NCI-H146 treated with DMSO at 0.1 percent for 48 hours (cell line): ENCODE measurements at regions not wholly inside any gene's neighbourhood (a gene's known extent, or its start where the extent isn't known, plus 50 kb on each side); places are given as distances from the start of the nearest gene placed in this dataset.

Source experiments
- DNase-seq: peaks from one replicate; lab custom pipeline; 2025; ENCODE audit not compliant: unreplicated experiment; lab: John Stamatoyannopoulos, UW

GRCh38 chr20:51220293-51220706 is 197.4 kb upstream of the KCNG1 start:
- DNase-seq = no peak

- no peak for DNase-seq
These were observed 196.6 kb upstream of the KCNG1 start for GRCh38 chr20:51219544-51219943.

- DNase-seq = no peak
These were observed 195.7 kb upstream of the KCNG1 start for GRCh38 chr20:51218603-51219002.

GRCh38 chr20:51217347-51218045 is 194.6 kb upstream of the KCNG1 start:
- DNase-seq = no peak

DNA sequence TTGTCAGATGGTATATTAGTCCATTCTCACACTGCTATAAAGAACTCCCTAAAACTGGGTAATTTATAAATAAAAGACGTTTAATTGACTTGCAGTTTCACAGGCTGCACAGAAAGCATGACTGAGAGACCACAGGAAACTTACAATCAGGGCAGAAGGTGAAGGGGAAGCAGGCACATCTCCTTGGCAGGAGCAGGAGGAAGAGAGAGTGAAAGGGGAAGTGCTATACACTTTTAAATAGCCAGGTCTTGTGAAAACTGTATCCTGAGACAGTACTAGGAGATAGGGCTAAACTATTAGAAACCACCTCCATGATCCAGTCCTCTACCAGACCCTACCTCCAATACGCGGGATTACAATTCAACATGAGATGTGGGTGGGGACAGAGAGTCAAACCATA is 193.9 kb upstream of the KCNG1 start:
- DNase-seq = no peak

DNA sequence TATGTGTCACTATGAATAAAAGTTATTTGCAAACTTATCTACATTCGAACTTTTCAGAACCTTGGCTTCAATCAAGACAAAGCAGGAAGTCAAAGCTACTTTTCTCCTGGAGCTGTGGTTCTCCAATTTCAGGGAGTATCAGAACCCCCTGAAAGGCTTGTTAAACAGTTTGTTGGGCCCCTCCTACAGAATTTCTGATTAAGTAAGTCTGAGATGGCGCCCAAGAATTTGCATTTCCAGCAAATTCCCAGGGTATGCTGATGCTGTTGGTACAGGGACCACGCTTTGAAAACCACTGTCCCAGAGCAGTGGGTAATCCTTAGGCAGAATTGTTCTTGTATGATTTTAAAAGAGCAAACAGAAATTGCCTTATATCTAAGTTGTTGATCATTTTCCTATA is 189.9 kb upstream of the KCNG1 start:
- DNase-seq = no peak

DNA sequence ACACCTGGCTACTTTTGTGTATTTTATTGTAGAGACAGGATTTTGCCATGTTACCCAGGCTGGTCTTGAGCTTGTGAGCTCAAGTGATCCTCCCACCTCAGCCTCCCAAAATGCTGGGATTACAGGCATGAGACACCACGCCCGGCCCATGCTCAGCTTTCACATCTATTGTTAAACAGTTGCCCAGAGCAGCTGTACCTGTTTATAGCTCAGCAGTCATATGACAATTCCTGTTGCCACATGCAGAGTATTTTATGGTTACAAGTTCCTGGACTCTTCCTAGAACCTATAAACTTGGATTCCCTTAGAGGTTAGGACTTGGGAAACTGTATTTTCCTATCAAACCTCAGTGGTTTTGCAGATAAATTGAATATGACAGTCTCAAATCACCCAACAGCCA is 188.3 kb upstream of the KCNG1 start:
- DNase-seq = no peak

- no peak for DNase-seq
These were observed 187.2 kb upstream of the KCNG1 start for GRCh38 chr20:51210084-51210483.

DNA sequence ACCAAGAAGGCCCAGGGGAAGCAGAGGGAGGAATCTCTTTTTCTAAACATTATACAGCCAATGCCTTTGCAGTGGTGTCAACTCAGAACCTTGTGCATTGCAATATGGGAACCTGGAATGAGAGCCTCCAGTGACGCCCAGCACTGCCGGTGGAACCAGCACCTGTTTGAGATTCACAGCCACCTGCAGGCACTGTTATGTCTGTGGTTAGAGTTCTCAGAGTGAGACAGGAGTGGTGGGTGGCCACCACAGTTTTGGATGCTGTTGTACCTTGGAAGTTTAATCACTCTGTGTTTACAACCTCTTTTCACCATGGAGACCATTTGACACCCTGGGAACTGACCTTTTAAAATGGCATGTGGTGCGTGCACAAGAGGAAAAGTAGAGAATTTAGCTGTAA is 185.3 kb upstream of the KCNG1 start:
- no peak for DNase-seq

DNA sequence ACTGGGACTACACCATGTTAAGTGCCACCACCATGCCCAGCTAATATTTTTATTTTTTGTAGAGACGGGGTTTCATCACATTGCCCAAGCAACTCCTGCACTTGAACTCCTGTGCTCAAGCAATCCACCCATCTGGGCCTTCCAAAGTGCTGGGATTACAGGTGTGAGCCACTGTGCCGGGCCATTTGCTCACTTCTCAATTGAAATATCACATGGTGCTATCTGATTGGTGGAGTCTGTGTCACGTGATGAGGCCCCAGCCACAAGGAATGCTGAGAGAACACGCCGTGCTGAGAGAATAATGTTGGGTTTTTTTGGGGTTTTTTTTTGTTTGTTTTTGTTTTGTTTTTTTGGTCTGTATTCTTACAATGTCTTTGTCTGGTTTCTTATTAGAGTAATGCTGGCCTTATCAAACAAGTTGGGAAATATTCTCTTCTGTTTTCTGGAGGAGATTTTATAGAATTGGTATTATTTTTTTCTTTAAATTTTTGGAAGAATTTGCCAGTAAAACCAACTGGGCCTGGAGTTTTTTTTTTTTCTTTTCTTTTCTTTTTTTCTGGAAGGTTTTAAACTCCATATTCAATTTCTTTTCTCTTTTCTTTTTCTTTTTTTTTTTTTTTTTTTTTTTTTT is 183.2 kb upstream of the KCNG1 start:
- no peak for DNase-seq

GRCh38 chr20:51204794-51205193 is 181.9 kb upstream of the KCNG1 start:
- no peak for DNase-seq

DNA sequence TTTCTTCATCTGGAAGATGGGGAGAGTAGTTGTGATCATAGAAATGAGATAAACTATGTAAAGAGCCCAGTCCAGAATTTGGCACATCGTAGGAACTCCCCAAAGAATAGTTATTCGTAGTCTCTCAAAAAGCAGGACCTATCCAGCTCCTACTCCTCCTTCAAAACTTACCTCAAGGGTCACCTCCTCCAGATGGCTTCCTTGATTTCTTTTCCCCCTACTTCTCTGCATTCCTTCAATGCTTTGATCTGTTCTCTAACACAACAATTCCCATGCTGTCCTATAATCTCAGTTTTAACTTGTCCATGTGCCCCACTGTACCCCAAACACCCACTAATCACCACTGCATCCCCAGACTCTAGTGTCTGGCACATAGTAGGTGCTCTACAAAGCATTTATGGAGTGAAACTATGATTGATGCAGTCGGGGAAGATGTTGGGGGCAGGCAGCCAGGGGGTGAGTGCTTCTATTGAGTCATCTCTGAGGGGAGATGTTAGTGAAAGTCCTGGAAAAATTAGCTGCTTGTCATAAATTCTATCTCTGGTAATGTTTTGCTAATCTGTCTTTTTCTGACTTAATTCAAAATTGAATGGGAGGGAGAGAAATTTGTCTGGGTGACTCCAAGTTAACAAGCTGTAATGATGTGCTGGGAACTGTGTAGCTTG is 181.3 kb upstream of the KCNG1 start:
- DNase-seq = no peak

- no peak for DNase-seq
These were observed 179.4 kb upstream of the KCNG1 start for GRCh38 chr20:51202304-51202703.

DNA sequence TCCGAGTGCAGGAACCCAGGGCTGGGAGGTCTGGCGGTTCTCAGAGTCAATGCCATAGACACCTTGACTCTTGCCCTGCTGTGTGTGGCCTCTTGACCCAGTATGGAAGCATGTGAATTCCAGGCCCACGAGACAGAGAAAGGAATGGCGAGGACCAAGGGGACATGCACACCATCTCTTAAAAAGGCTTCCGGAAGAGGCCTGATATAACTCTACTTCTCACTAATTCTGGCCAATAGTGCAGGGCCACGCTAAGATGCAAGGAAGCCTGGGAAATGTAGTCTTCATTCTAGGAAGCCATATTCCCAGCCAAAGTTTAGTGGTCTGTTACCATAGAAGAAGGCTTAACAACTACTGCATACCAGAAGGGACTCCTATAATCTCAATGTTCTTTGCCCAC is 177.0 kb upstream of the KCNG1 start:
- DNase-seq = no peak

DNA sequence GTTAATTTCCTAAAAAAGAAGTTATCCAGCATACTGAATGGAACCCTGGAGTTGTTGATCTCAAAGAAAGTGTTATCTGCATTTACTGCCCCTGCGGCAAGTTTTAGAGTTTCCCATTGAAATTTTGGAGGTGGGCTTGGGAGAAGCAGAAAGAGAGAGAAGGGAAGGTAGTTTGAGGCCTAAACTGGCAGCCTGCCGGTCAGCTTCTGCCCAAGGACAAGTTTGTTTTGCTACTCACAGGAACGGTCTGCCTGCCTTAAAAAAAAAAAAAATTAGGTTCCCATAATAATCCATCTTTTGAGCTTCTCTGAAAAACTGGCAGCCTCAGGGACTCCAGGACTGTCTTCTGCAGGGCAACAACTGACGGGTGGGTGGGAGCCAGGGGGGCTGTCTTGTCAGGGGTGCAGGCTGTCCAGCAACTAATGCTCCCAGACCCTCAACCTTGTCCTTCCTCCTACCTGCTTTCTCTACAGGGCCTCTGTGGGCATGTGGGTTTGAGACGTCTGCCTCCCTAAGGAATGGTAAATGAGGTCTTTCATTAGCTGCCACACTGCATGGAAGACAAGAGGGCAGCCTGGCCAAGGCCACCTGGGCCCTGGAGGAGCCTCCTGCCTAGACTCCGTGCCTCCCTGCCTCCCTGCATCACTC is 176.1 kb upstream of the KCNG1 start:
- DNase-seq = no peak

DNA sequence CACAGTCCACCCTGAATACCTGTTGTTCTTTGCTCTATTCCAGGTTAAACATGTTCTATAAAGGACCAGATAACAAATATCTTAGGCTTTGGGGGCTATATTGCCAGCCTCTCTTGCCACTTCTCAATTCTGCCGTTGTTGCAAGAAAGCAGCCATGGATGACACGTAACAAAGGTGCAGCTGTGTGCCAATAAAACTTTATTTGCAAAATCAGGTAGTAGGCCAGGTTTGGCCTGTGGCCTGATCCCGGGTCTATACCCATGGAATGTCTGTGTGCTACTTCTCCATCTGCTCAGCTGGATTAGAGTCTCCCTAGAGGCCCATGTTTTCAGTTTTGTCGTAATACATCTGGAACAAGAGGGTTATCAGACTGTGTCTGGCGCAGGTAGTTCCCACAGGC is 175.3 kb upstream of the KCNG1 start:
- no peak for DNase-seq

DNA sequence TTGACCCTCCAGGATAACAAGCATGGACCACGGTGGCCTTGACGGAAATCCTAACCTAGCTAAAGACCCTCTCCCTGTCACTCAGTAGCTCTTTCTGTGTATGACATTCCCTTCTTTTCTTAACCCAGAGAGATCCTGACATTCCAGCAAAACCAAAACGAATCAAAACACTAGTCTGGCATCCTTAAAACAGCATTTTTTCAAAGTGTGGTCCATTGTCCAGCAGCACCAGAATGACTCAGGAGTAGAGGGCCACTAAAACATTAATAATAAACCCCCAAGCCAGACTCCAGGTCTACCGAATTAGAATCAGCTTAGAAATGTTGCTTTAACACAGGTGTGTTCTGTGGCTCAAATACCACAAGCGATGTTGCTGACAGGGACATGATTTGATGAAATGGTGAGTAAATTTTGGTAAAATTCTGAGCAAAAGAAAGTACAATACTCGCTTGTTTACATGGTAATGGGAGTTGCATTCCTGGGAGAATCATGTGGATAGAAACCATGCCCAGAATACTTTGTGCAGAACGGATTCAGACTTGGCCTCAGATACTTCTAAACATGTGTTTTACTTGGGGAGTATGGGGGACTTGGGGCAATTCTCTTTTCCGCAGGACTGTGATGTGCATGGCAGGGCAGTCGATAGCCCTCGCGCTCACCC is 174.2 kb upstream of the KCNG1 start:
- DNase-seq = no peak

DNA sequence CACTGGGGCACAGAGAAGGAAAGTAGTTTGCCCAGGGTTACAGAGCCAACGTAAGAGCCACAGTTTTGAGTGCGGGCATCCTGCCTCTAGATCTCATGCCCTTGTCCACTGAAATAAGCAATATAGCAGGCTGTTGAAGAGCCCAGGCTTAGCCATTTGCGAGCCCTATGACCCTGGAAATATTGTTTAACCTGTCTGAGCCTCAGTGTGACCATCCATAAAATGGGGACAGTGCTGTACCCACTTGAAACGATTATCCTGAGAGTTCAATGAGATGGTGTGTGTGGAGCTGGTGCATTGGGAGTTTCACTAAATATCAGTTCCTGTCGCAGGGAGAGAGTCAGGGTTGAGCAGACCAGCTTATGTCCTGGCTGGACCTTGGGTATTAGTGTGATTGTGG is 173.1 kb upstream of the KCNG1 start:
- DNase-seq = no peak

- DNase-seq = no peak
These were observed 172.6 kb upstream of the KCNG1 start for GRCh38 chr20:51195419-51195901.

DNA sequence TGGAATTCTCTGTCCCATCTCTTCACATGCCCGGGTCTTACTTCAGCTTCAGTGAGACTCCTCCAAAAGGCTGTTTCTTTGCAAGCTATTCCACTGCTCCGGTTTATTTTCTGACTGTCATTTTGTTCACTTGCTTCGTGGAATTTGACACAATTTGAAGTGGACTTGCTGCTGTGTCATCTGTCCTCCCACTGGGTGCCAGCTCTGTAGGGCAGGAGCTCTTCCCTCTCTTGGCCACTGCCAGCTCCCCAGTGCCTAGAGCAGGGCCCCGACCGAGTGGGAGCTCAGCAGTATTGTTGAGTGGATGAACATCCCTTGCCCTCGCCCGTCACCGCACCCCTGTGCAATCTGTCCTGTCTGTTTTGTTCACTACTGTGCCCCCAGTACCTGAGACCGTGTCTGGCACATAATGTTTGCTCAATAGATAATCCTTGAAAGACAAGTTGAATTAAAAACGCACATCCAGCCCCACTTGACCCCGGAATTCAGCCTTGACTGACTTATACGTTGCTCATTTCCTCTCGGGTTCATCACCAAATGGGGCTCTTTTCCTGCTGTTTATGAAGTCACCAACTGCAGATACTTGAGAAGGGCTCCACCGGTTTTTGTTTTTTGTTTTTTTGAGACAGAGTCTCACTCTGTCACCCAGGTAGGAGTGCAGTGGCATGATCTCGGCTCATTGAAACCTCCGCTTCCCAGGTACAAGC is 170.3 kb upstream of the KCNG1 start:
- DNase-seq = no peak

- DNase-seq = no peak
These were observed 167.9 kb upstream of the KCNG1 start for GRCh38 chr20:51190783-51191180.
